ENCODE measurements at regions not wholly inside any gene's neighbourhood (a gene's known extent, or its start where the extent isn't known, plus 50 kb on each side); places are given as distances from the start of the nearest gene placed in this dataset.

GRCh38 chr15:81814882-81815455, 230.8 kb downstream of the MEX3B start:
- H3K27ac ChIP-seq (ENCODE audit: low read depth in 2 of 2, low read length in 1 of 2), result no peak overlapping the region
- H3K9me3 ChIP-seq, result no peaks in the 10 kb centered on the region
- H4K20me1 ChIP-seq (ENCODE audit: insufficient read depth), result no peaks in the 10 kb centered on the region
- TF ChIP-seq TAF1 (IDR thresholded peaks at IDR 0.05; ENCODE audit: borderline replicate concordance, low read depth, low read length) (no peak), ELF1 (IDR thresholded peaks at IDR 0.05) (no peak), USF2 (IDR thresholded peaks at IDR 0.05; ENCODE audit: borderline replicate concordance, low read depth, low read length) (no peak), FOSL2 (IDR thresholded peaks at IDR 0.05; ENCODE audit: borderline replicate concordance, low read depth) (no peak)
- no peak overlapping the region for H3K4me3 ChIP-seq (ENCODE audit: low read depth in 2 of 2, low read length in 1 of 2)
- no peak for DNase-seq
- 54% methylated on average over 7 of the region's 7 CpGs for WGBS (ENCODE audit: low lambda C conversion rate)
- no peak overlapping the region for H3K9ac ChIP-seq
- ChIA-PET CTCF (interaction anchor here (0.9 to 1.3 kb wide), 2 partner anchors 27 to 125 kb away, joined by 3 read pairs; no protein-coding TSS in a partner anchor), POLR2A (no interaction called here)
- H3K4me1 ChIP-seq (ENCODE audit: control insufficient read depth in 1 of 2, insufficient read depth in 2 of 2, low read depth in 1 of 2, low read length in 1 of 2), result no peaks in the 10 kb centered on the region
- no peaks in the 10 kb centered on the region for H3K79me2 ChIP-seq (ENCODE audit: insufficient read depth)
- no peaks in the 10 kb centered on the region for H3K27me3 ChIP-seq (ENCODE audit: insufficient read depth)
- H2AFZ ChIP-seq (ENCODE audit: low read depth), result no peak overlapping the region
- H3F3A ChIP-seq (replicated peaks; ENCODE audit: insufficient read depth), result no peaks in the 10 kb centered on the region
- no peaks in the 10 kb centered on the region for H3K36me3 ChIP-seq (replicated peaks in 1 of 2; ENCODE audit: control insufficient read depth in 1 of 2, insufficient read depth in 2 of 2, low read length in 1 of 2)
- no peak overlapping the region for H3K4me2 ChIP-seq
- no peaks in the 10 kb centered on the region; the same call in 1 of the 2 replicates for H3K9me2 ChIP-seq

DNA sequence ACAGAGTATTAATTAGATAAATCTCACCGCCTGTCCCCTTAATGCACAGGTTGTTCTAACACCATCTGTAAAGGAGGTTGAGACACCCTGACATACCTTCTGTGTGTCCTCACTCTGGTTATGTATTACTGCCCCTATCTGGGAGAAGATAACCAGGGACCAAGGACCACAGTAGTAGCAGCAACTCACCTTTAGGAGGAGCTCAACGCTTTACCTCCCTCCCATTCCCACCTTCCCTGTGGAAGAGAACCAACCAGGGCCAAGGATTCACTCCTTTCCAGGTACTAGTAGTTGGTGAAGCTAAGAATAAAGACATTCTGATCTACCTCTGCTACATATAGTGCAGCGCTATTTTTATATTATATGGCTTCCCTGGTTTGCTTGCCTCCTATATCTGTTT, 232.6 kb downstream of the MEX3B start:
- Histone ChIP-seq H3K36me3 (replicated peaks in 1 of 2; ENCODE audit: control insufficient read depth in 1 of 2, insufficient read depth in 2 of 2, low read length in 1 of 2) (no peaks in the 10 kb centered on the region), H3K27ac (ENCODE audit: low read depth in 2 of 2, low read length in 1 of 2) (no peak overlapping the region), H3K4me1 (ENCODE audit: control insufficient read depth in 1 of 2, insufficient read depth in 2 of 2, low read depth in 1 of 2, low read length in 1 of 2) (no peaks in the 10 kb centered on the region; a peak in 1 of 4 replicates), H2AFZ (ENCODE audit: low read depth) (no peak overlapping the region), H3K9me3 (no peaks in the 10 kb centered on the region), H3K9ac (no peak overlapping the region), H3K4me3 (ENCODE audit: low read depth in 2 of 2, low read length in 1 of 2) (no peak overlapping the region), H3K79me2 (ENCODE audit: insufficient read depth) (no peaks in the 10 kb centered on the region), H3K27me3 (ENCODE audit: insufficient read depth) (no peaks in the 10 kb centered on the region), H3K4me2 (no peak overlapping the region), H3F3A (replicated peaks; ENCODE audit: insufficient read depth) (no peaks in the 10 kb centered on the region), H3K9me2 (no peaks in the 10 kb centered on the region; the same call in 1 of the 2 replicates), H4K20me1 (ENCODE audit: insufficient read depth) (no peaks in the 10 kb centered on the region)
- TF ChIP-seq CTCF (IDR thresholded peaks at IDR 0.05), result peak; percentile 52
- peak; percentile 49; the same call in 1 of the 2 replicates for TF ChIP-seq SMC3 (IDR thresholded peaks at IDR 0.05; ENCODE audit: low read depth, low read length)
- TF ChIP-seq CHD2 (IDR thresholded peaks at IDR 0.05; ENCODE audit: low read length, partially characterized antibody), result no peak
- peak; percentile 67 for TF ChIP-seq RAD21 (IDR thresholded peaks at IDR 0.05; ENCODE audit: low read length)
- POLR2A ChIA-PET, result interaction anchor here (0.9 kb wide), 1 partner anchor 232 kb away, joined by 3 read pairs; the partner anchor contains the start of gene MEX3B
- CTCF ChIA-PET, result interaction anchor here (0.5 to 2.0 kb wide), 8 partner anchors 101 to 331 kb away, joined by 3 to 9 read pairs (median 3); partner anchors contain the start of gene MEX3B
- WGBS (ENCODE audit: low lambda C conversion rate), result 47% methylated on average over 3 of the region's 3 CpGs
- DNase-seq, result peak; percentile 24
